Sigmoid colon (tissue), 4 donors: ENCODE measurements at regions not wholly inside any gene's neighbourhood (a gene's known extent, or its start where the extent isn't known, plus 50 kb on each side); places are given as distances from the start of the nearest gene placed in this dataset.

Experiments
- EP300 ChIP-seq, 4 donors: sonication (generic); formaldehyde crosslinking; IDR thresholded peaks; one replicate each; pipeline ENCODE4 v1.6.1; 2017; ENCODE audit warnings: antibody characterized with exemption in 4 of 4
- POLR2A ChIP-seq, 2 donors: fragments of 450-650 bp; IDR thresholded peaks; one replicate each; pipeline ENCODE4 v1.6.1; 2016; ENCODE audit warnings: antibody characterized with exemption in 2 of 2, mild to moderate bottlenecking in 2 of 2, moderate library complexity in 2 of 2
- TF ChIP-seq, protein P1 (sequence below), 4 experiments: fragments of 450-650 bp in 3 of 4; fragments of 200-600 bp in 1 of 4; IDR thresholded peaks; one replicate each; pipeline ENCODE4 v1.5.1; 2016 to 2019; ENCODE audit warnings: antibody characterized with exemption in 4 of 4, mild to moderate bottlenecking in 3 of 4, moderate library complexity in 2 of 4

- TF ChIP-seq, protein P1, sequence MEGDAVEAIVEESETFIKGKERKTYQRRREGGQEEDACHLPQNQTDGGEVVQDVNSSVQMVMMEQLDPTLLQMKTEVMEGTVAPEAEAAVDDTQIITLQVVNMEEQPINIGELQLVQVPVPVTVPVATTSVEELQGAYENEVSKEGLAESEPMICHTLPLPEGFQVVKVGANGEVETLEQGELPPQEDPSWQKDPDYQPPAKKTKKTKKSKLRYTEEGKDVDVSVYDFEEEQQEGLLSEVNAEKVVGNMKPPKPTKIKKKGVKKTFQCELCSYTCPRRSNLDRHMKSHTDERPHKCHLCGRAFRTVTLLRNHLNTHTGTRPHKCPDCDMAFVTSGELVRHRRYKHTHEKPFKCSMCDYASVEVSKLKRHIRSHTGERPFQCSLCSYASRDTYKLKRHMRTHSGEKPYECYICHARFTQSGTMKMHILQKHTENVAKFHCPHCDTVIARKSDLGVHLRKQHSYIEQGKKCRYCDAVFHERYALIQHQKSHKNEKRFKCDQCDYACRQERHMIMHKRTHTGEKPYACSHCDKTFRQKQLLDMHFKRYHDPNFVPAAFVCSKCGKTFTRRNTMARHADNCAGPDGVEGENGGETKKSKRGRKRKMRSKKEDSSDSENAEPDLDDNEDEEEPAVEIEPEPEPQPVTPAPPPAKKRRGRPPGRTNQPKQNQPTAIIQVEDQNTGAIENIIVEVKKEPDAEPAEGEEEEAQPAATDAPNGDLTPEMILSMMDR (IDR thresholded peaks at IDR 0.05): no peak
- no peak for TF ChIP-seq EP300 (IDR thresholded peaks at IDR 0.05)
- no peak for TF ChIP-seq POLR2A (IDR thresholded peaks at IDR 0.05)
These were observed 63.8 kb downstream of the TNFAIP2 start for GRCh38 chr14:103186909-103187586.
